GM21447 (cell line): ENCODE measurements at regions not wholly inside any gene's neighbourhood (a gene's known extent, or its start where the extent isn't known, plus 50 kb on each side); places are given as distances from the start of the nearest gene placed in this dataset.
"Not testable (repeated sequence)": the region's sequence is repeated elsewhere in the genome, so short reads cannot be mapped to it uniquely, and the experiment has no call there.

Experiments used
- ATAC-seq: cut with Tn5 transposase; IDR thresholded peaks from one replicate; pipeline ENCODE4 v1.9.1; 2021; ENCODE audit not compliant: unreplicated experiment

DNA sequence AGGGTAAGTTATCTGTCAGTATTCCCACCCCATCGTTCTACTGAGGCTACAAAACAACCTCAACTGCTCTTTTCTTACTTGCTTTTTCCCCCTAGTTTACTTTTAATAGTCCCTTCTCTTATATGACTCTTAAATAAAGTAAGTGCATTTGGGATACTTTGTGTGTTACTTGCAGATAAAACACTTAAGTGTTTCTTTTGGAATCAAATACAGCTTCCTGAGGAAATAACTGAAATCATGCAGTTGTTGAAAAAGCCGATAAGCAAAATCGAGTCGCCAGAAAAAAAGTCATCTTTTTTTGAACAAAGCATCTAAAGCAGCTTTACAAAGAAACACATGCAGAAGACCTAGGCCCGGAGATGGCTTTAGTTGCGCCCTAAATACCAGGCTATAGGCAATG, 53.5 kb upstream of the EPB41L4A start:
- ATAC-seq, result no peak

DNA sequence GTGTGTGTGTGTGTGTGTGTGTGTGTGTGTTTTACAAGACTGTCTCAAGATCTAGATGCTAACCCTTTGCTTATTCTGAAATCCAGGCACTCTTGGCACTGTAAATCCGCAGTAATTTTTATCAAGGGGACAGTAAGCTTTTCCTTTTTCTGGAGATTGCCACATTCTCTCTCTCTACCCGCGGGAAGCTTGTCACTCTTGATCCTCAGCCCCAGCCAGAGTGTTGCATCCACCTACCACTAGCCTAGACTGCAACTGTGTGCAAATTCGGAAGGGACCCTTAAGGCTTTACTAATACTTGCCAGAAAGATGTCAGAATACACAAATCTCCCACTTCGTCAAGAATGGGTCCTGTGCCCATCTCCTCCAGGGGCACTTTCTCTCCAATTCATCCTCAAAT, 54.9 kb upstream of the EPB41L4A start:
- no peak for ATAC-seq

DNA sequence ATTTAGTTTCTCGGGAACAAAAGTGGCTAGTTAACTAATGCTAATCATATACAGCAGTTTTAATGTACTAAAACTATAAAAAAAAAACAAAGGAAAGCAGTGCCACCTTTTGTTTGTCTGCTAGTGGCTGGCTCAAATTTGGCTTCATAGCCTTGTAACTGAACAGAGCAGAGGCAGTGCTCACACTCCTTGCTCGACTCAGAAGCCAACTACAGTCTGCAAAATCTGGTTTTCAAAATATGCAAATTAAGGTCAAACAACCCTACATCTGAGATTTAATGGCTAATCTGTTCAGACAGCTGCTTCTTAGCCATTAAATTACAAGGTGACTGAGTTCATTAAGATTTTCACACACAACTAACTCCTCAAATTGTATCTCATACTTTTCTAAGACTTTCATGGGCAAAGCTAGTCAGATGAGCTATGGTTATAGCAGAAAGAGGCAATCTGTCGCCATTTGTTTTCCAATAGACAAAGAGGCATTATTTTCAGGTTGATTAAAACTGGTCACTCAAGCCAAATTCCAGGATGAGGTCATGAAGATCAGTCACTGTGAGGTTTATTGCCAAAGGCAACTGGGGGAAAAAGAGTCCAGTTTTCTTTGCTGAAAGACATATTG, 56.8 kb upstream of the EPB41L4A start:
- no peak for ATAC-seq

DNA sequence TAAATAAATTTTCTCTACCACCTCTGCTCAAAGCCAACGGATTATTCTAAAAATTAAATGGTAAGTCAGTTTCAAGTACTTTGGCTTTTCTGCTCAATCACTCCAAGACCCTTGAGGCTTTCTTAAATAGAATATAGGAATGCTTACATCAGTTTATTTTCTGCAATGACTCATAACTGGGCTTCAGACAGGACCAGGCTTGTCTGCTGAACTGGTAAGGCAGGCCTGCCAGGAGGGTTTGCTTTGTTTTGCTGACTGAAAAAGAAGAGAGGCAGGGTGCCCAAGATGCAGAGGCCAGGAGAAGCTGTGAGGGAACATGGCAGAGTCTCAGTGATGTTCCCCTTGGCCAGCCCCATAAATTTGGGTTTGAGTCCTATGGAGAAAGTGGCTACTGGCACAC, 60.3 kb upstream of the EPB41L4A start:
- no peak for ATAC-seq

DNA sequence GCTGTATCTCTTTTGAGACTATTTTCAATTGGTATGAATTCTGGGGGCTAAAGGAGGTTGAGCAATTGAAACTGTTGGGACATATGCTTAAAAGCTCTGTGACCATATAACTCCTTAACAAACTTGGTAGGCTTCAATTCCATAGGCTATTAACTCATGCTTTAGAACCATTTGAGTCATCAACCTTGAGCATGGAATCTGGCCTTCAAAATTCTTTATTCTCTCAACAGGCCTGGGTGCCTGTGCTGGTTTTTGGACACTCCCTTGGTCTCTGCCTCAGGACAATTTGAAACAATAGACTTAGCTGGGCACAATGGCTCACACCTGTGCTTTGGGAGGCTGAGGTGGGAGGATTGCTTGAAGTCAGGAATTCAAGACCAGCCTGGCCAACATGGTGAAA, 61.4 kb upstream of the EPB41L4A start:
- ATAC-seq, result no peak

DNA sequence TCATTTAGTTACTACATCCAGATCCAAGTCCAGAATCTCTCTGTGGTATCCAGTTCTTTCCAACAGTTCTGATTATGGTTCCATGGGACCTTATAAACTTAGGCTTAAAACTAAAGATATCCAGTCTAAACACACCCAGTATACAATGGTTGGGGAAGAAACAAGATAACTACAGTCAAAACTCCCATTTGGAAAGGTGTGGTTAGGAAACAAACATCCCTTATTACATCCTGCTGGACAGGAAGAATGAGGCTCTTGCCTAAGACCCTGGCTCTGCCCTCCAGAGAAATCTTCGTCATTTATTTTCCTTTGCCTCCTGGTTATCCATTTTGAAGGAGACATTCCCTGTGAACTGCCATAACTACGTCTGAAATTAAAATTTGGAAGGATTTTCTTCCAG, 64.6 kb upstream of the EPB41L4A start:
- no peak for ATAC-seq

DNA sequence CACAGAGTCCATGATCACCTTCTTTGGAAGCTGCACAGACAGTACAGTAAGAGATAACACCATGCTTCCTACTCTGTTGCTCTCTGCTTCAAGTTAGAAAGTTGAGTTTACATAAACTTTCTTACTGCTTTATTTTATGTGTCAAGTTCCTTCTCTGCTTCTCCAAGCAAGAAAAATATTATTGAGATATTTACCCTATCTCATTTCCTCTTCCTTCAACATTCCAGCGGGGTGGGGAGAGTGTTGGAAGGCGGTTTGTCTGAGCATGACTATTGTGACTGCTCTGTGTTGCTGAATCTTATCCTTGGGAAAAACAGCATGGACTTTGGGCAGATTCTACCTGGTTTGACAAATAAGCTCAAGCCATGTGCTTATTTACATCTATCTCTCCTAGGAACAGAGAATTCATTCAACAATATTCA, 66.9 kb upstream of the EPB41L4A start:
- no peak for ATAC-seq

DNA sequence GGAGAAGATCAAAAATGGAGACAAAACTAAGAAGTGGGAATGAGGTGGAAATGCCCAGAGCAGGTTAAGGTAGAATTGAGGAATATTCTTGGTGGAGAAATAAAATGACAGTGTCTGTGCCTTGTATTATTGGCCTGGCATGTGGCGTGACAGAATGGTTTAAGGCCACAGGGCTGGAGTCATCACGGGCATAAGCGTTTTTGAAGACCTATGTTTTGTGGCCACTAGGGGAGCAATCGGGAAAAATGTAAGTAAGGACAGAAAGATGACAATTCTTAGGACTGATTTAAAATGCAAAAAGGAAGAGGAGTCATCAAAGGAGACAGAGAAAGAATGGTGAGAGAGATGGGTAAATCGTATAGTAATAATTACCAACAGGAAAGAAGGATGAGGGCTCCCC, 72.2 kb upstream of the EPB41L4A start:
- no peak for ATAC-seq

DNA sequence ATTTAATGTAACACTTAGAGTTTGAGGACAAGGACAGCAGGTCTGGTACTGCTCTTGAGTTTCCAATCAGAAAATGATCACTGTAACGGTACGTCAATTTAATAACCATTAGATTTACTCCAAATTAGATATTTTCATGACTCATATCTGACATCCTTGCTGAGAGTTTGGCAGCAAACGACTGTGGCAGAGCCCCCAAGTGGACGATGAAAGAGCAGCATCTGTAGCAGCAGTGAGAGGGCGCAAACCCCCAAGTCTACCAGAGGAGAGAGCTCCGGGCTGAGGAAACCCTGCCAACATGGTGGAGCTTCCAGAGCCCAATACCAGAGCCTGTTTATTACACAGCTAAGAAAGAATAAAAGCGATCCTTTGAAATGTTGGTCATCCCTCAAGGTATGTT, 73.2 kb upstream of the EPB41L4A start:
- peak; percentile 98 for ATAC-seq

DNA sequence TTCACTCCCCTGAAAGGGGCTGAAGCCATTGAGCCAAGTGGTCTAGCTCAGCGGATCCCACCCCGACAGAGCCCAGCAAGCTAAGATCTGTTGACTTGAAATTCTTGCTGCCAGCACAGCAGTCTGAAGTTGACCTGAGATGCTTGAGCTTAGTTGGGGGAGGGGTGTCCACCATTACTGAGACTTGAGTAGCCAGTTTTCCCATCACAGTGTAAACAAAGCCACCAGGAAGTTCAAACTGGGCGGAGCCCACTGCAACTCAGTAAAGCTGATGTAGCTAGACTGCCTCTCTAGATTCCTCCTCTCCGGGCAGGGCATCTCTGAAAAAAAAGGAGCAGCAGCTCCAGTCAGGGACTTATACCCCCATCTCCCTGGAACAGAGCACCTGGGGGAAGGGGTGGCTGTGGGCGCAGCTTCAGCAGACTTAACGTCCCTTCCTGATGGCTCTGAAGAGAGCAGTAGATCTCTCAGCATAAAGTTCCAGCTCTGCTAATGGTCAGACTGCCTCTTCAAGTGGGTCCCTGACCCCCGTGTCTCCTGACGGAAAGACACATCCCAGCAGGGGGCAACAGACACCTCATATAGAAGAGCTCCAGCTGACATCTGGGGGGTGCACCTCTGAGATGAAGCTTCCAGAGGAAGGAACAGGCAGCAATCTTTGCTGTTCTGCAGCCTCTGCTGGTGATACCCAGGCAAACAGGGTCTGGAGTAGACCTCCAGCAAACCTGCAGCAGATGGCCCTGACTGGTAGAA, 84.8 kb upstream of the EPB41L4A start:
- ATAC-seq, result not testable (repeated sequence)

DNA sequence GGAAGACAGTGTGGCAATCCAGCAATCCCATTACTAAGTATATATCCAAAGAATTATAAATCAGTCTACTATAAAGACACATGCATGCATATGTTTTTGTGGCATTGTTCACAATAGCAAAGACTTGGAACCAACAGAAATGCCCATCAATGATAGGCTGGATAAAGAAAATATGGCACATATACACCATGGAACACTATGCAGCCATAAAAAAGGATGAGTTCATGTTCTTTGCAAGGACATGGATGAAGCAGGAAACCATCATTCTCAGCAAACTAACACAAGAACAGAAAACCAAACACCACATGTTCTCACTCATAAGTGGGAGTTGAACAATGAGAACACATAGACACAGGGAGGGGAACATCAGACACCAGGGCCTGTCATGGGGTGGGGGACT, 90.0 kb upstream of the EPB41L4A start:
- ATAC-seq, result not testable (repeated sequence)

DNA sequence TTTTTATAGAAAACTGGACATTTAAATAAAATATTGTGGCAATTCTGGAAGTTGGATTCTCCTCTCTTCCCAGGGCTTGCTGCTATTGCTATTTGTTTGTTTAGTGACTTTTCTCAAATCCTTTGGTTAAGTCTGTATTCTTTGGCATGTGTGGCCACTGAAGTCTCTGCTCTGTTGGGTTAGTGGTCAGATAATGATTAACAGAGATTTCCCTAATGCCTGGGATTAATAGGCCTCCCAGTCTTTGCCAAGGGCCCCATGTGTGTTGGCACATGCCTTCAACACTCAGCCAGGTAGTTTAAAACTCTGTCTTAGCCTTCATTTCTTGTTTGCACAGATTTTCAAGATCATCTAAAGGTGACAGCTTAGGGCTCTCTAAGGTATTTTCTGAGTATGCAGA, 92.8 kb upstream of the EPB41L4A start:
- ATAC-seq, result no peak

DNA sequence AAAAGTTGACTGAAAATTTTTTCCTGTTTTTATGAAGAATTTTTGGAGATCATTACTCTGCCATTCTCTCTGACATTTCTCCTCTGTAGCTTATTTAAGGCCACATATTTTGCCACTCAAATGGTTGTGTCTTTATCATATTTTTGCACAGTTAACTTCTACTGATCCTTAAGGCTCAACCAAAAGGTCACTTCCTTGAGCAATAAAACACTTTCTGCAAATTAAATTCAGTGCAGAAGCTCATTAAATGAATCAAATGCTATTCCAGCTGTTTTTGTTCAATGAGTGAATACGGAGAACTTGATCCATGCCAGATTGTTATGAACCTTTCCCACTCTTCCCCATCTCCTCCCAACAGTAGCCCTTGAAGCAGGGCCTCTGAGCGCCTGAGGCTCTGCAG, 93.8 kb upstream of the EPB41L4A start:
- no peak for ATAC-seq

DNA sequence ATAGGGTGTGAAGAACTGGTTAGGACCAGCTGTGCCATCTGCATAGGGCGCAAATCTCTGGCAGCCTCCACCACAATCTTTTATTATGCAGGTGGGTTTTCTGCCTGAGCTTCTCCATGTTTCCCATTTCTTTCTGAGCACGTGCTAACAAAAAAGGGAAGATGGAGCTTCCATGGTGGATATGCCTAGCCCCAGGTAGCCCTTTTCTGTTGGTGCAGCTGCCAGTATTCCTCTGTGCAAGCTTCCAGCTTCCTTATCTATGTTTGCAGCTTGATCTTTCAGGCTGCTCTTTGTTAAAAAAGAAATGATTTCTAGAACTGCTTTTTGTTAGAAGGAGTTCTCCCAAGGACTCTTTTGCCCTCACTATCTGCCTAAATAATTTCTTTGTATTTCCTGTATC, 95.0 kb upstream of the EPB41L4A start:
- no peak for ATAC-seq

DNA sequence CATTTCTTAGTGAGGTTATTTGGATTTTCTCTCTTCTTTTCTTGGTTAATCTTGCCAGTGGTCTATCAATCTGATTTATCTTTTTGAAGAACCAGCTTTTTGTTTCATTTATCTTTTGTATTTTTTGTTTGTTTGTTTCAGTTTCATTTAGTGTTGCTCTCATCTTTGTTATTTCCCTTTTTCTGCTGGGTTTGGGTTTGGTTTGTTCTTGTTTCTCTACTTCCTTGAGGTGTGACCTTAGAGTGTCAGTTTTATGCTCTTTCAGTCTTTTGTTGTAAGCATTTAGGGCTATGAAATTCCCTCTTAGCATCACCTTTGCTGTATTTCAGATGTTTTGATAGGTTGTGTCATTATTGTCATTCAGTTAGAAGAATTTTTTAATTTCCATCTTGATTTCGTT, 101.4 kb upstream of the EPB41L4A start:
- not testable (repeated sequence) for ATAC-seq

DNA sequence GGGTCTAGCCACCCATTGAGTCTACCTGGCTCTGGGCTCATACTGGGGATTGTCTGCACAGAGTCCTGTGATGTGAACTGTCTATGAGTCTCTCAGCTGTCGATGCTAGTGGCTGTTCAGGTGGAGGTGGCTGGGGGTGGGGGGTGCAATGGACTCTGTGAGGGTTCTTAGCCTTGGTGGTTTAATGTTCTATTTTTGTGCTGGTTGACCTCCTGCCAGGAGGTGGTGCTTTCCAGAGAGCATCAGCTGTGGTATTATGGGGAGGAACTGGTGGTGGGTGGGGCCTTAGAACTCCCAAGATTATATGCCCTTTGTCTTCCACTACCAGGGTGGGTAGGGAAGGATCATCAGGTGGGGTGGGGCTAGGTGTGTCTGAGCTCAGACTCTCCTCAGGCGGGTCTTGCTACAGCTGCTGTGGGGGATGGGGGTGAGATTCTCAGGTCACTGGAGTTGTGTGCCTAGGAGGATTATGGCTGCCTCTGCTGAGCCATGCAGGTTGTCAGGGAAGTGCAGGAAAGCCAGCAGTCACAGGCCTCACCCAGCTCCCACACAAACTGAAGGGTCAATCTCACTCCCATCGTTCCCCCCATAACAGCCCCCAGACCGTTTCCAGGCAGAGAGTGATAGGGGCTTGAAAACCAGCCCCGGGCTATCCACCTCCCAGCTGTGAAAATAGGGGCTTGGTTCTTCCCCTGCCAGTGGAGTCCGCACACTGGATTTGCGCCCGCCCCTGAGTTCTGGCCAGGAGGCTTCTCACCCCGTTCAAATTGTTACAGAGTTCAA, 104.0 kb upstream of the EPB41L4A start:
- peak; percentile 57 for ATAC-seq

DNA sequence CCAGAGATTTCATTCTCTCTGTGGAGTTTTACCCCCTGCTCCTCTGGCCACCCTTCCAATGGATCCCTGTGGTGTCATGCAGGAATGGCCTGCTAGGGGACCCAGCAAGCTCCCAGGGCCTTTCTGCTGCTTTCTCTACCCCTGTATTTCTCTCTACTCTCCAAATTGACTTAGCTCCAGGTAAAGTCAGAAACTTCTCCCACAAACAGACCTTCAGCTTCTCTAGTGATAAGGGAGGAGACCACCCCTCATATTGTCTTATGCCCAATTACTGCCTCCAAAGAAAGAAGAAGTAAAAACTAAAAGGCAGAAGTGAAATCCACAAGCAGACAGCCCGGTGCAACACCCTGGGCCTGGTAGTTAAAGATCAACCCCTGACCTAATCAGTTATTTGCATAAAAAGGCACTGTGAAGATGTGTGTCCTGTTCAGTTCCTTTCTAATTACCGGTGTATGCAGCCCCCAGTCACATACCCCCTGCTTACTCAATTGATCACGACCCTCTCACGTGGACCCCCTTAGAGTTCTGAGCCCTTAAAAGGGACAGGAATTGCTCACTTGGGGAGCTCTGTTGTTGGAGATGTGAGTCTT, 104.7 kb upstream of the EPB41L4A start:
- peak; percentile 68 for ATAC-seq

DNA sequence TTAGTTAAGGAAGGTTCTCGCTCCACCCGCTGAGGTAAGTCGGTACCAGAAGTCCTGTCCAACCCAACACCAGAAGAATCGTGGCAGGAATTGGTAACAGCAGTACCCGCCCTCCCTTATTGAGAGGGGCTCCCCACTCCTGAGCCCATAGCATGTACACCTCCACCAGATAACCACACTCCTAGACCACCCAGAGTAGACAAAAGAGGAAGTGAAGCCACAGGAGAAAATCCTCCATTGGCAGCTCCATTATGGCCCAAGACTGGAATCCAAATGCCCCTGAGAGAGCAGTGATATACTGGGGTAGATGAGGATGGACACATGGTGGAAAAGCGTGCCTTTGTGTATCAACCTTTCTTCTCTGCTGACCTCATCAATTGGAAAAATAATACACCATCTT, 106.1 kb upstream of the EPB41L4A start:
- ATAC-seq, result no peak

DNA sequence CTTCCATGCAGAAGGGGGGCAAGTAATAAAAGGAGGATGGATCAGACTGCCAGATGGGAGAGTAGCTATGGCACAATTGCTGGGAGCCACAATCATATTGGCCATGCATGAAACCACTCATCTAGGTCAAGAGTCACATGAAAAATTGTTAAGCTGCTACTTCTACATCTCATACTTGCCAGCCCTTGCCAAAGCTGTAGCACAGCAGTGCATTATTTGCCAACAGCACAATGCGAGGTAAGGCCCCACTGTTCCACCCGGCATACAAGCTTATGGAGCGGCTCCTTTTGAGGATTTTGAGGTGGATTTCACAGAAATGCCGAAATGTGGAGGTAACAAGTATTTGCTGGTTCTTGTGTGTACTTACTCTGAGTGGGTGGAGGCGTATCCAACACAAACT, 109.9 kb upstream of the EPB41L4A start:
- no peak for ATAC-seq

DNA sequence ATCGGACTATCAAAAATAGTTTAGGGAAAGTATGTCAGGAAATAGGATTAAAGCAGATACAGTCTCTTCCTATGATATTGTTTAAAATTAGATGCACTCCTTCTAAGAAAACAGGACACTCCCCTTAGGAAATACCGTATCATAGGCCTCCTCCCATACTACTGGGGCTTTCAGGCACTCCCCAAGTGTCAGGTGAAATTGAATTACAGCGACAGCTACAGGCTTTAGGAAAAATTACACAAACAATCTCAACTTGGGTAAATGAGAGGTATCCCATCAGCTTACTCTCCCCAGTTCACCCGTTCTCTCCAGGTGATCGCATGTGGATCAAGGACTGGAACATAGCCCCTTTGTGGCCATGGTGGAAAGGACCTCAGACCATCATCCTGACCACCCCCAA, 110.4 kb upstream of the EPB41L4A start:
- no peak for ATAC-seq

DNA sequence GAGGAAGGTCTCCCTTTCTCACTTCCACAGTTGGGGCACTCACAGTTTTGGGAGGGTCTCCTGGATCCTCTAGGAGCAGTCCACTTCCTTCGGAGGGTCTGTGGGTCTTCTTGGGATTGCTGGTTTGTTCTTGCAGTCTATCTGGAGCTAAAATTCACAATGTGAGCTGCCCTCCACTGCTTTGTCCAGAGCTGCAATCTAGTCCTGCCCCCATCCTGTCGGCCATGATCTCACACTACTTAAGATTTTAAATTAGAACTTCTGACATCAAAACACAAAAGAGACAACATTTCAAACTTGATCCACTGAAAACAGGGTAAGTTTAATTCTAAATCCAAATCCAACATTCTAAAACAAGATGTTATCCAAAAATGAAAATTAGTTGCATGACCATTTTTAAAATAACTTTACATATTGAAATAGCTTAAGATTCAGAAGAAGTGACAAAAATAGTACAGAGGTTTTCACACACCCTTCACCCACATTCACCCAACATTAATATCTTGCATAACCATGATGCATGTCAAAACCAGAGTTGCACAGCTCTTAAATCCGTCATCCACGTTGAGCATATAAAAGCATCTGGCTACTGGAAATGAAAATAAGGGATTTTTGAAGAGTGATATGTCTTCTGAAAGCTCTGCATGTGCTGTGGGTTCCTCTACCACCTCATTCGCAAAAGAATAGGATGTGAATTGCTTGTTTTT, 113.7 kb upstream of the EPB41L4A start:
- ATAC-seq, result peak; percentile 31
